OCI-LY7 (cell line): ENCODE measurements at regions not wholly inside any gene's neighbourhood (a gene's known extent, or its start where the extent isn't known, plus 50 kb on each side); places are given as distances from the start of the nearest gene placed in this dataset.

Experiments used
- BruUV-seq: library from RNA; stranded (reverse); fragments of 400-500 nt; replicated peaks from 2 replicates; lab custom pipeline; 2021; lab: Mats Ljungman, UMichigan
- CTCF ChIA-PET: fragments of 300-600 bp; sonication (Branson Sonifier 250); formaldehyde crosslinking; loops from one replicate; lab custom pipeline; 2022; ENCODE audit warnings: antibody characterized with exemption; ENCODE audit not compliant: unreplicated experiment; lab: Charles Lee
- POLR2A ChIA-PET: fragments of 300-600 bp; sonication (Branson Sonifier 250); formaldehyde crosslinking; loops from one replicate; lab custom pipeline; 2022; ENCODE audit warnings: antibody characterized with exemption; lab: Charles Lee
- DNase-seq: peaks from one replicate; pipeline ENCODE4 v3.0.0-alpha.2; 2015; ENCODE audit warnings: low spot score
- H2AFZ ChIP-seq: fragments of 200-600 bp; sonication (generic), shearing (Covaris generic); 2 replicates; pipeline ENCODE4 v1.6.1; 2014; ENCODE audit warnings: mild to moderate bottlenecking, antibody characterized with exemption, low read length, moderate library complexity
- H3K27ac ChIP-seq: fragments of 200-600 bp; sonication (generic); 2 replicates; pipeline ENCODE4 v1.5.1; 2014; ENCODE audit warnings: mixed run types, low read depth, mild to moderate bottlenecking, moderate library complexity, low read length, inconsistent platforms; ENCODE audit not compliant: poor library complexity, severe bottlenecking
- H3K36me3 ChIP-seq: fragments of 200-600 bp; sonication (generic); 2 replicates; pipeline ENCODE4 v1.6.1; 2014; ENCODE audit warnings: mild to moderate bottlenecking, antibody characterized with exemption, low read length, moderate library complexity, mixed read lengths; ENCODE audit not compliant: insufficient read depth
- H3K4me1 ChIP-seq: fragments of 200-600 bp; sonication (generic); 2 replicates; pipeline ENCODE4 v1.5.1; 2014; ENCODE audit warnings: mild to moderate bottlenecking, low read length; ENCODE audit not compliant: insufficient read depth, poor library complexity, severe bottlenecking
- H3K4me2 ChIP-seq: fragments of 200-600 bp; sonication (generic); 2 replicates; pipeline ENCODE4 v1.6.1; 2014; ENCODE audit warnings: mild to moderate bottlenecking, low read length
- H3K4me3 ChIP-seq: fragments of 200-600 bp; sonication (generic); 2 replicates; pipeline ENCODE4 v1.5.1; 2014; ENCODE audit warnings: mild to moderate bottlenecking, low read depth, low read length; ENCODE audit not compliant: poor library complexity, severe bottlenecking
- H3K79me2 ChIP-seq: fragments of 200-600 bp; sonication (generic); 2 replicates; pipeline ENCODE4 v1.6.1; 2016; ENCODE audit warnings: low read depth, mild to moderate bottlenecking, low read length, moderate library complexity, mixed read lengths; ENCODE audit not compliant: insufficient read depth
- H3K9me2 ChIP-seq: fragments of 200-600 bp; sonication (generic); 2 replicates; pipeline ENCODE4 v1.6.1; 2016; ENCODE audit warnings: mild to moderate bottlenecking, low read length, mixed read lengths; ENCODE audit not compliant: insufficient read depth
- H3K9me3 ChIP-seq: fragments of 200-600 bp; sonication (generic); 2 replicates; pipeline ENCODE4 v1.6.1; 2014; ENCODE audit warnings: mild to moderate bottlenecking, mixed run types, low read length, mixed read lengths
- H4K20me1 ChIP-seq: fragments of 200-600 bp; sonication (generic); 2 replicates; pipeline ENCODE4 v1.6.1; 2014; ENCODE audit warnings: mild to moderate bottlenecking, antibody characterized with exemption, low read length, moderate library complexity, mixed read lengths; ENCODE audit not compliant: insufficient read depth
- CTCF ChIP-seq: fragments of 200-600 bp; sonication (generic); conservative IDR thresholded peaks from 2 replicates; pipeline ENCODE4 v1.5.1; 2014; ENCODE audit warnings: mild to moderate bottlenecking, antibody characterized with exemption, low read length, moderate library complexity, mixed read lengths
- EZH2phosphoT487 ChIP-seq: fragments of 200-600 bp; sonication (generic); IDR thresholded peaks from 2 replicates; pipeline ENCODE4 v1.6.1; 2018; ENCODE audit warnings: low read depth, borderline replicate concordance, mild to moderate bottlenecking, mixed run types, antibody characterized with exemption, low read length, moderate library complexity, mixed read lengths
- intact Hi-C: fragments of 100-400 bp; cut with micrococcal nuclease; formaldehyde crosslinking; loops from one replicate; pipeline ENCODE4 v1.10.0; 2022; ENCODE audit not compliant: unreplicated experiment

- Histone ChIP-seq H3K4me3 (no peak overlapping the region), H3K27ac (no peak overlapping the region), H3K36me3 (no peaks in the 10 kb centered on the region), H3K9me3 (0 out of 2 replicates have a peak, but pooled peaks cover 4% of the 10 kb centered on the region), H3K4me2 (no peak overlapping the region), H2AFZ (no peak overlapping the region), H3K79me2 (no peaks in the 10 kb centered on the region), H3K9me2 (no peaks in the 10 kb centered on the region), H3K4me1 (no peaks in the 10 kb centered on the region), H4K20me1 (no peaks in the 10 kb centered on the region)
- ChIA-PET POLR2A (interaction anchor here (0.6 to 1.5 kb wide), 5 partner anchors 11 to 585 kb away, joined by 3 to 5 read pairs (median 3); no protein-coding TSS in a partner anchor), CTCF (no interaction called here)
- intact Hi-C loops, result no loop called here
- TF ChIP-seq CTCF (no peak), EZH2phosphoT487 (no peak)
- BruUV-seq, result no TSS peak
- no peak for DNase-seq
Observed at GRCh38 chr3:152641198-152641597, 193.7 kb upstream of the P2RY1 start.

GRCh38 chr3:152642658-152643057 is 192.3 kb upstream of the P2RY1 start:
- no peak for DNase-seq
- ChIA-PET POLR2A (interaction anchor here (0.6 to 1.3 kb wide), 2 partner anchors 60 to 328 kb away, joined by 3 to 4 read pairs; no protein-coding TSS in a partner anchor), CTCF (no interaction called here)
- H3K9me2 ChIP-seq, result no peaks in the 10 kb centered on the region
- intact Hi-C loops, result no loop called here
- 0 out of 2 replicates have a peak, but pooled peaks cover 4% of the 10 kb centered on the region for H3K9me3 ChIP-seq
- no peaks in the 10 kb centered on the region for H3K36me3 ChIP-seq
- no peak overlapping the region for H3K4me2 ChIP-seq
- no peak overlapping the region for H3K4me3 ChIP-seq
- no peak overlapping the region for H2AFZ ChIP-seq
- no peaks in the 10 kb centered on the region for H3K79me2 ChIP-seq
- no peak overlapping the region for H3K27ac ChIP-seq
- H3K4me1 ChIP-seq, result no peaks in the 10 kb centered on the region
- TF ChIP-seq EZH2phosphoT487, result no peak
- no peak for TF ChIP-seq CTCF
- no TSS peak for BruUV-seq
- H4K20me1 ChIP-seq, result no peaks in the 10 kb centered on the region

GRCh38 chr3:152644478-152644877 is 190.5 kb upstream of the P2RY1 start:
- CTCF ChIA-PET, result no interaction called here
- BruUV-seq, result no TSS peak
- DNase-seq, result no peak
- Histone ChIP-seq H3K36me3 (no peaks in the 10 kb centered on the region), H3K9me2 (no peaks in the 10 kb centered on the region), H3K79me2 (no peaks in the 10 kb centered on the region), H4K20me1 (no peaks in the 10 kb centered on the region), H3K4me3 (no peak overlapping the region), H3K9me3 (0 out of 2 replicates have a peak, but pooled peaks cover 4% of the 10 kb centered on the region), H2AFZ (no peak overlapping the region), H3K27ac (no peak overlapping the region), H3K4me2 (no peak overlapping the region), H3K4me1 (no peaks in the 10 kb centered on the region)
- intact Hi-C loops, result no loop called here
- TF ChIP-seq CTCF (no peak), EZH2phosphoT487 (no peak)
- POLR2A ChIA-PET, result no interaction called here
